NCI-H510A (cell line): ENCODE measurements at regions not wholly inside any gene's neighbourhood (a gene's known extent, or its start where the extent isn't known, plus 50 kb on each side); places are given as distances from the start of the nearest gene placed in this dataset.
"Not testable (repeated sequence)": the region's sequence is repeated elsewhere in the genome, so short reads cannot be mapped to it uniquely, and the experiment has no call there.

Source experiments
- DNase-seq: peaks from one replicate; lab custom pipeline; 2025; lab: John Stamatoyannopoulos, UW

GRCh38 chr13:112222971-112223370 lies 153.2 kb upstream of the SPACA7 start:
- DNase-seq, result no peak

GRCh38 chr13:112223929-112224328 lies 152.2 kb upstream of the SPACA7 start:
- not testable (repeated sequence) for DNase-seq

GRCh38 chr13:112225429-112226090 lies 150.6 kb upstream of the SPACA7 start:
- DNase-seq, result no peak

- no peak for DNase-seq
Measured at GRCh38 chr13:112226320-112227002, 149.7 kb upstream of the SPACA7 start.

- DNase-seq, result no peak
Measured at GRCh38 chr13:112227031-112227430, 149.1 kb upstream of the SPACA7 start.

GRCh38 chr13:112229445-112229844 lies 146.7 kb upstream of the SPACA7 start:
- DNase-seq, result no peak

GRCh38 chr13:112229992-112230872 lies 145.9 kb upstream of the SPACA7 start:
- DNase-seq, result no peak

- DNase-seq, result no peak
Measured at GRCh38 chr13:112231451-112232083, 144.6 kb upstream of the SPACA7 start.

- no peak for DNase-seq
Measured at GRCh38 chr13:112233256-112233655, 142.9 kb upstream of the SPACA7 start.

- DNase-seq, result no peak
Measured at GRCh38 chr13:112233716-112234115, 142.4 kb upstream of the SPACA7 start.

GRCh38 chr13:112234131-112234875 lies 141.9 kb upstream of the SPACA7 start:
- DNase-seq, result no peak

GRCh38 chr13:112236016-112236415 lies 140.1 kb upstream of the SPACA7 start:
- no peak for DNase-seq

- DNase-seq, result no peak
Measured at GRCh38 chr13:112236539-112237197, 139.5 kb upstream of the SPACA7 start.

- no peak for DNase-seq
Measured at GRCh38 chr13:112238436-112238995, 137.6 kb upstream of the SPACA7 start.

- DNase-seq, result no peak
Measured at GRCh38 chr13:112240076-112240475, 136.1 kb upstream of the SPACA7 start.

GRCh38 chr13:112241288-112241687 lies 134.9 kb upstream of the SPACA7 start:
- peak; percentile 14 for DNase-seq

GRCh38 chr13:112242777-112243176 lies 133.4 kb upstream of the SPACA7 start:
- no peak for DNase-seq

- no peak for DNase-seq
Measured at GRCh38 chr13:112244061-112244460, 132.1 kb upstream of the SPACA7 start.

- DNase-seq, result no peak
Measured at GRCh38 chr13:112244495-112245177, 131.5 kb upstream of the SPACA7 start.

GRCh38 chr13:112245179-112245724 lies 130.9 kb upstream of the SPACA7 start:
- no peak for DNase-seq
